ENCODE measurements at regions not wholly inside any gene's neighbourhood (a gene's known extent, or its start where the extent isn't known, plus 50 kb on each side); places are given as distances from the start of the nearest gene placed in this dataset.

GRCh38 chr16:80355335-80355734, 185.5 kb upstream of the DYNLRB2 start:
- DNase-seq = no peak

- DNase-seq = no peak
Observed at GRCh38 chr16:80350061-80350460, 190.7 kb upstream of the DYNLRB2 start.

GRCh38 chr16:80347900-80348299, 192.9 kb upstream of the DYNLRB2 start:
- no peak for DNase-seq

GRCh38 chr16:80347002-80347401, 193.8 kb upstream of the DYNLRB2 start:
- no peak for DNase-seq

- no peak for DNase-seq
Observed at GRCh38 chr16:80346111-80346632, 194.6 kb upstream of the DYNLRB2 start.

GRCh38 chr16:80345701-80346100, 195.1 kb upstream of the DYNLRB2 start:
- DNase-seq = no peak

- no peak for DNase-seq
Observed at GRCh38 chr16:80344570-80344969, 196.2 kb upstream of the DYNLRB2 start.

- DNase-seq = no peak
Observed at GRCh38 chr16:80341263-80341662, 199.5 kb upstream of the DYNLRB2 start.

GRCh38 chr16:80337786-80338185, 203.0 kb upstream of the DYNLRB2 start:
- DNase-seq = no peak

- DNase-seq = no peak
Observed at GRCh38 chr16:80330803-80331202, 210.0 kb upstream of the DYNLRB2 start.

- DNase-seq = no peak
Observed at GRCh38 chr16:80330150-80330549, 210.6 kb upstream of the DYNLRB2 start.

GRCh38 chr16:80327740-80328139, 213.1 kb upstream of the DYNLRB2 start:
- no peak for DNase-seq

- DNase-seq = no peak
Observed at GRCh38 chr16:80324371-80324770, 216.4 kb upstream of the DYNLRB2 start.

- DNase-seq = no peak
Observed at GRCh38 chr16:80323808-80324195, 217.0 kb upstream of the DYNLRB2 start.

GRCh38 chr16:80323187-80323807, 217.5 kb upstream of the DYNLRB2 start:
- no peak for DNase-seq

GRCh38 chr16:80319181-80319580, 221.6 kb upstream of the DYNLRB2 start:
- DNase-seq = no peak

GRCh38 chr16:80318107-80318506, 222.7 kb upstream of the DYNLRB2 start:
- no peak for DNase-seq

GRCh38 chr16:80317599-80318037, 223.2 kb upstream of the DYNLRB2 start:
- DNase-seq = no peak

- no peak for DNase-seq
Observed at GRCh38 chr16:80317116-80317515, 223.7 kb upstream of the DYNLRB2 start.

- no peak for DNase-seq
Observed at GRCh38 chr16:80314042-80314441, 226.8 kb upstream of the DYNLRB2 start.

- no peak for DNase-seq
Observed at GRCh38 chr16:80309178-80309577, 231.6 kb upstream of the DYNLRB2 start.

GRCh38 chr16:80305410-80305809, 235.4 kb upstream of the DYNLRB2 start:
- no peak for DNase-seq

- DNase-seq = no peak
Observed at GRCh38 chr16:80303691-80304090, 237.1 kb upstream of the DYNLRB2 start.

- DNase-seq = no peak
Observed at GRCh38 chr16:80300876-80301275, 239.9 kb upstream of the DYNLRB2 start.

- DNase-seq = no peak
Observed at GRCh38 chr16:80300456-80300855, 240.3 kb upstream of the DYNLRB2 start.
